MV-4-11 (cell line): ENCODE measurements at regions not wholly inside any gene's neighbourhood (a gene's known extent, or its start where the extent isn't known, plus 50 kb on each side); places are given as distances from the start of the nearest gene placed in this dataset.

Experiments used
- DNase-seq: peaks from one replicate; lab custom pipeline; 2025; lab: John Stamatoyannopoulos, UW

- no peak for DNase-seq
Measured at GRCh38 chr2:193561054-193561453, 1366.3 kb upstream of the TMEFF2 start.

- DNase-seq: no peak
Measured at GRCh38 chr2:193556766-193557470, 1362.2 kb upstream of the TMEFF2 start.

GRCh38 chr2:193549661-193550060 is 1354.9 kb upstream of the TMEFF2 start:
- peak; percentile 45 for DNase-seq

- no peak for DNase-seq
Measured at GRCh38 chr2:193542762-193543161, 1348.0 kb upstream of the TMEFF2 start.

- no peak for DNase-seq
Measured at GRCh38 chr2:193539188-193539587, 1344.5 kb upstream of the TMEFF2 start.

GRCh38 chr2:193538061-193538460 is 1343.3 kb upstream of the TMEFF2 start:
- no peak for DNase-seq

- no peak for DNase-seq
Measured at GRCh38 chr2:193537531-193537930, 1342.8 kb upstream of the TMEFF2 start.

GRCh38 chr2:193528458-193528857 is 1333.7 kb upstream of the TMEFF2 start:
- DNase-seq: no peak

- no peak for DNase-seq
Measured at GRCh38 chr2:193527146-193527545, 1332.4 kb upstream of the TMEFF2 start.

GRCh38 chr2:193523662-193524061 is 1328.9 kb upstream of the TMEFF2 start:
- no peak for DNase-seq

GRCh38 chr2:193521523-193521922 is 1326.8 kb upstream of the TMEFF2 start:
- no peak for DNase-seq

GRCh38 chr2:193520709-193521458 is 1326.2 kb upstream of the TMEFF2 start:
- DNase-seq: no peak

- DNase-seq: no peak
Measured at GRCh38 chr2:193518041-193518817, 1323.5 kb upstream of the TMEFF2 start.

- DNase-seq: no peak
Measured at GRCh38 chr2:193517615-193518014, 1322.9 kb upstream of the TMEFF2 start.

- DNase-seq: no peak
Measured at GRCh38 chr2:193506035-193506434, 1311.3 kb upstream of the TMEFF2 start.

GRCh38 chr2:193505620-193506019 is 1310.9 kb upstream of the TMEFF2 start:
- DNase-seq: no peak

- DNase-seq: no peak
Measured at GRCh38 chr2:193502363-193503035, 1307.8 kb upstream of the TMEFF2 start.

GRCh38 chr2:193496786-193497185 is 1302.1 kb upstream of the TMEFF2 start:
- no peak for DNase-seq

GRCh38 chr2:193482557-193482956 is 1287.8 kb upstream of the TMEFF2 start:
- no peak for DNase-seq

GRCh38 chr2:193480187-193480586 is 1285.5 kb upstream of the TMEFF2 start:
- no peak for DNase-seq

GRCh38 chr2:193476171-193476800 is 1281.6 kb upstream of the TMEFF2 start:
- DNase-seq: no peak

- no peak for DNase-seq
Measured at GRCh38 chr2:193475038-193475437, 1280.3 kb upstream of the TMEFF2 start.
